ENCODE measurements at regions not wholly inside any gene's neighbourhood (a gene's known extent, or its start where the extent isn't known, plus 50 kb on each side); places are given as distances from the start of the nearest gene placed in this dataset.
A peak's percentile ranks its signal among the peaks of the same experiment; 100 is the strongest.

DNA sequence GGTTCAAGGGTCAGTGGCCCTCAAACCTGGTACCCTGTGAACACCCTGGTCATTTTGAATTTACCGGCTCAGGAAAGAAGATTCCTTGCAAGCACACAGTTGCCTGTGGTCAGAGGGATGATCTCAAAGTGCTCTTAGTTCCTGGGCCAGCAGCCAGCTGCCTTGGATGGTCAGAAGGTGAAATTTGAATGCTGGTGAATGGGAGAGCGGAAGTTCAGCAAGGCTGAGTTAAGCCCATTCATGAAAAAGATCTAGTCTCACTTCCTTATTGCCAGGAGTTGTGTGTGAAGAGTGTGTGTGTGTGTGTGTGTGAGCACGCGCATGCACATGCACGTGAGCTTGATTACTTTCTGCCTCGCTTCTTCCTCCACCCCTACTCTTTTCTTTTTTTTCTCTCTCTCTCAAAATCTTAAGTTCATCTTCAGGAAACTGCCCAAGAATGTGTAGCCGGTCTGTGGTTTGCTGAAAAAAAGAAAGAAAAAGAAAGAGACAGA lies 155.5 kb upstream of the CCND2 start:
- Histone ChIP-seq H3K36me3 (ENCODE audit: insufficient read depth, low read length) (no peaks in the 10 kb centered on the region), H3K4me3 (ENCODE audit: low read depth, low read length, poor library complexity, severe bottlenecking) (no peak overlapping the region), H3K4me1 (ENCODE audit: insufficient read depth, low read length, poor library complexity, severe bottlenecking) (peaks cover 18% of the 10 kb centered on the region), H4K20me1 (ENCODE audit: insufficient read depth, low read length) (no peaks in the 10 kb centered on the region), H3K9me2 (ENCODE audit: insufficient read depth, low read length) (no peaks in the 10 kb centered on the region), H3K27ac (ENCODE audit: low read depth, low read length, poor library complexity, severe bottlenecking) (no peak overlapping the region), H2AFZ (ENCODE audit: low read length) (no peak overlapping the region), H3K4me2 (ENCODE audit: low read length) (peak overlapping the region; percentile 51), H3K79me2 (ENCODE audit: insufficient read depth, low read depth, low read length) (no peaks in the 10 kb centered on the region), H3K9me3 (ENCODE audit: low read length) (no peaks in the 10 kb centered on the region)
- ChIA-PET POLR2A (no interaction called here), CTCF (ENCODE audit: unreplicated experiment) (no interaction called here)
- DNase-seq (ENCODE audit: low spot score): peak; percentile 74
- no TSS peak for BruUV-seq (replicated peaks)
- intact Hi-C loops (cut with micrococcal nuclease; ENCODE audit: unreplicated experiment): no loop called here
- TF ChIP-seq CTCF (conservative IDR thresholded peaks at IDR 0.05; ENCODE audit: low read length): no peak
- TF ChIP-seq EZH2phosphoT487 (IDR thresholded peaks at IDR 0.05; ENCODE audit: borderline replicate concordance, low read depth, low read length): no peak

DNA sequence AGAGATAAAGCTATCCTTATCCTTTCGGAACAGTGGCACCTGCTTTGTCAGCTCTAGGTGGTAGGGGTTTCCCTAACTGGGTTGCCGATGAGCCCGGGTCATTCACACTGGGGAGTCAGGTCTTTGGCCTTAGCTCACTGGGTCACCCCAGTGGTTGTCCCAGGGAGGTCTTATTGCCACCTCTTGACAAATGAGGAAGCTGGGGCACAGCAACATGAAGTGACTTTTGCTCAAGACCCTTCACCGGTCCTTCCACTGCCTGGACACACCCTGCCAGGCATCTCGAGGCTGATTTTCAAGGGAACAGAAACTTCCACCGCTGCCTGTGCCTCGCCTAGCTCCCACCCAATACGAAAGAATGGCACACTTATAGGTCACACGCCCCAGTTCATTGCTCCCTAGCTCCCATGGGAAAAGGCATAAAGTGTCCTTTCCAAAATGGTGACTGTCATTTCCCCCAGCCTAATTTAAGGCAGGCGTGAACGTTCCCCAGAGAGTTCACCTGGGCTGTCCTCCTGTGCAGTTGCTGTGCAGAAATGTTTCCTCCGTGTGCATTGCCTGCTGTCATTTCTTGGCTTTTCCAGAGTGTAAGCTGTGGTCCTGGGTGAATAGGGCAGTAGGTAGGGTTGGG lies 156.1 kb upstream of the CCND2 start:
- H3K4me1 ChIP-seq (ENCODE audit: insufficient read depth, low read length, poor library complexity, severe bottlenecking): peaks cover 18% of the 10 kb centered on the region

More for the DNA sequence above, 156.1 kb upstream of the CCND2 start:
- Histone ChIP-seq H3K79me2 (ENCODE audit: insufficient read depth, low read depth, low read length) (no peaks in the 10 kb centered on the region), H3K27ac (ENCODE audit: low read depth, low read length, poor library complexity, severe bottlenecking) (no peak overlapping the region), H3K4me3 (ENCODE audit: low read depth, low read length, poor library complexity, severe bottlenecking) (no peak overlapping the region), H3K4me2 (ENCODE audit: low read length) (peak overlapping the region; percentile 51), H3K9me2 (ENCODE audit: insufficient read depth, low read length) (no peaks in the 10 kb centered on the region), H4K20me1 (ENCODE audit: insufficient read depth, low read length) (no peaks in the 10 kb centered on the region), H3K9me3 (ENCODE audit: low read length) (no peaks in the 10 kb centered on the region), H3K36me3 (ENCODE audit: insufficient read depth, low read length) (no peaks in the 10 kb centered on the region), H2AFZ (ENCODE audit: low read length) (no peak overlapping the region)
- no TSS peak for BruUV-seq (replicated peaks)
- ChIA-PET CTCF (ENCODE audit: unreplicated experiment) (no interaction called here), POLR2A (no interaction called here)
- no peak for DNase-seq (ENCODE audit: low spot score)
- intact Hi-C loops (cut with micrococcal nuclease; ENCODE audit: unreplicated experiment): no loop called here
- no peak for TF ChIP-seq CTCF (conservative IDR thresholded peaks at IDR 0.05; ENCODE audit: low read length)
- no peak for TF ChIP-seq EZH2phosphoT487 (IDR thresholded peaks at IDR 0.05; ENCODE audit: borderline replicate concordance, low read depth, low read length)
